HFFc6 (cell line): ENCODE measurements at regions not wholly inside any gene's neighbourhood (a gene's known extent, or its start where the extent isn't known, plus 50 kb on each side); places are given as distances from the start of the nearest gene placed in this dataset.

Experiments
- DNase-seq: peaks from one replicate; pipeline ENCODE4 v3.0.0-alpha.2; 2018
- H3K27ac Mint-ChIP-seq: 2 replicates; pipeline ENCODE4 v1.8.0; 2020; ENCODE audit warnings: mild to moderate bottlenecking, mixed read lengths
- H3K27me3 Mint-ChIP-seq: 2 replicates; pipeline ENCODE4 v1.8.0; 2021; ENCODE audit warnings: mild to moderate bottlenecking, moderate library complexity, mixed read lengths; ENCODE audit not compliant: insufficient read depth
- H3K36me3 Mint-ChIP-seq: 2 replicates; pipeline ENCODE4 v1.8.0; 2021; ENCODE audit warnings: low read depth, mixed read lengths
- H3K4me1 Mint-ChIP-seq: 2 replicates; pipeline ENCODE4 v1.8.0; 2020; ENCODE audit warnings: low read depth, mixed read lengths
- H3K4me3 Mint-ChIP-seq: 2 replicates; pipeline ENCODE4 v1.8.0; 2020; ENCODE audit warnings: mild to moderate bottlenecking, moderate library complexity, mixed read lengths
- H3K9me3 Mint-ChIP-seq: 2 replicates; pipeline ENCODE4 v1.8.0; 2020; ENCODE audit warnings: mild to moderate bottlenecking, mixed read lengths
- CTCF ChIP-seq: fragments of 200-600 bp; sonication (generic); IDR thresholded peaks from 2 replicates; pipeline ENCODE4 v1.5.0; 2021; ENCODE audit warnings: antibody characterized with exemption, mild to moderate bottlenecking

- no peak overlapping the region for H3K4me3 Mint-ChIP-seq
- H3K27me3 Mint-ChIP-seq: peaks cover 41% of the 10 kb centered on the region
- no peak for DNase-seq
- no peak overlapping the region for H3K27ac Mint-ChIP-seq
- TF ChIP-seq CTCF: no peak; the same call in 1 of the 2 replicates
- peaks cover 4% of the 10 kb centered on the region; the same call in 1 of the 2 replicates for H3K9me3 Mint-ChIP-seq
- H3K4me1 Mint-ChIP-seq: no peaks in the 10 kb centered on the region
- no peaks in the 10 kb centered on the region for H3K36me3 Mint-ChIP-seq
These were observed 65.1 kb upstream of the NEURL1B start for GRCh38 chr5:172575816-172576545.

DNA sequence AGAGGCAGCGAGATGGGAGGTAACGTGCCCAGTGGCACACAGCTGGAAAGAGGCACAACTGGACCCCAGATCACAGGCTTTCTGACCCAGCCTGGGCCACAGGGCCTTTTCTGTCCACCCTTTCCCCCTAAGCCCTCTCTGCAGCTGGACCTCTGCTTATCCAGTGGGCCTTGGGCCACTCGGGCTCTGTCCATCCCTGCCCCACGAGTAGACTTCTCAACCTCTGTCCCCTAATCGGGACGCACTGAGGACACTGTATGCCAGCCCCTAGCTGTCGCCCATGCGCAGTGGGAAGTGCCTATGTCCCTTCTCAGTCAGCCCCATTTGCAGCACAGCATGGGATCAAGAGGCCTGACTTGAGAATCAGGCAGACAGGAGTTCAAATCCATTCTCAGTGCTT, 65.6 kb upstream of the NEURL1B start:
- Mint-ChIP-seq H3K27ac (no peak overlapping the region), H3K27me3 (peaks cover 44% of the 10 kb centered on the region), H3K4me1 (no peaks in the 10 kb centered on the region), H3K36me3 (no peaks in the 10 kb centered on the region), H3K4me3 (no peak overlapping the region), H3K9me3 (peaks cover 4% of the 10 kb centered on the region; the same call in 1 of the 2 replicates)
- DNase-seq: no peak
- no peak for TF ChIP-seq CTCF

DNA sequence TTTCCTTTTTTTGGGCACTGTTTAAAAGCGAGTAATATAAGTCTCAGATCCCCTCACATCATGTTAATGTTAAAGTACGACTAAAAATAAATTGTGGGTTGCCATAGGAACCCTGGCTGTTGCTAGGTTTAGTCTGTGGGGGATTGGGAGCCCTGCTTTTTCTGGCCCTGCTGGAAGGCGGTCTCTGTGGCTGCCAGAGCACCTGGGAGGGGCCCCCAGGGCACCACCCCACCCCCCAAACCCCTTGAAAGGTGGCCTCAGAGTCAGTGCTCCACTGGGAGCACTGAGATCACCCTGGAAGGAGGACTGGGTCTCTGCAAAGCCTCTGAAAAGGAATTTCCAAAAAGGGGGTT, 66.2 kb upstream of the NEURL1B start:
- H3K36me3 Mint-ChIP-seq: no peaks in the 10 kb centered on the region
- H3K27me3 Mint-ChIP-seq: peaks cover 50% of the 10 kb centered on the region
- no peak overlapping the region for H3K4me3 Mint-ChIP-seq
- no peaks in the 10 kb centered on the region for H3K4me1 Mint-ChIP-seq
- DNase-seq: no peak
- H3K9me3 Mint-ChIP-seq: peaks cover 4% of the 10 kb centered on the region; the same call in 1 of the 2 replicates
- TF ChIP-seq CTCF: no peak
- H3K27ac Mint-ChIP-seq: no peak overlapping the region

DNA sequence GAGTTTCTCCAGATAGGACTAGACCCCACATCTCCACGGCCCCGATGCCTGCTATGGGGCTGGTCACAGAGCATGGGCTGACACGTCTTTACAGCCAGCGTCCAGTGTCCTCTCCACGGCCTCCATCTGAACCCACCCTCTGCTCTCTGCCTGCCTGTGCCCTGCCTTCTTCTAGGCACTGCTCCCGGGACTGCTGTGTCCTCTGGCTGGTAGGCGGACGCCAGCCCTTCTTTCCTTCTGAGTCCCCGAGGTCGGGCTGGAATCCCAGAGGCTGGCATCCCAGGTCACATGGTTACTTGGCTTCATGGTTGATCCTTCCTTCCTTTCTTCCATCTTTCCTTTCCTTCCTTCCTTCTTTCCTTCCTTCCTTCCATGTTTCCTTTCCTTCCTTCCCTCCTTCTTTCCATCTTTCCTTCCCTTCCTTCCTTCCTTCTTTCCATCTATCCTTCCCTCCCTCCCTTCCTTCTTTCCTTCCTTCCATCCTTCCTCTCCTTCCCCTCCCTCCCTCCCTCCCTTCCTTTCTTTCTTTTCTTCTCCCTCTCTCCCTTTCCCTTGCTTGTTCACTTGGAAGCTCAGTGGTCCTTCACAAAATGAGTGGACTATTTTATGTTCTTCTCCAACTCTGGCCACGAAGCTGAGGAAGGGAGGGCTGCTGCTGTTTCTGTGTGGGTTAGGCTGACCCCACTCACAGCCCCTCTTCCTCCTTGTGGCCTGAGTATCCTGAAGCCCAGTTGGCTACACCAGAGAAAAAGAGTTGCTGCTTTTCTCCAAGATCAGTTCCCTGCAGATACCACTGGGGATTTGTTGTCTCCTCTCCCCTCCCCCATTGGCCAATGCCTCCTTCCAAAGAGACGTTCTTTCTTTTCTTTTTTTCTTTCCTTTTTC, 66.8 kb upstream of the NEURL1B start:
- Mint-ChIP-seq H3K9me3 (peaks cover 4% of the 10 kb centered on the region; the same call in 1 of the 2 replicates), H3K4me3 (no peak overlapping the region), H3K27ac (no peak overlapping the region), H3K36me3 (no peaks in the 10 kb centered on the region), H3K4me1 (no peaks in the 10 kb centered on the region), H3K27me3 (peaks cover 53% of the 10 kb centered on the region)
- no peak for TF ChIP-seq CTCF
- DNase-seq: no peak

- Mint-ChIP-seq H3K27me3 (peaks cover 50% of the 10 kb centered on the region), H3K9me3 (peaks cover 4% of the 10 kb centered on the region; the same call in 1 of the 2 replicates), H3K36me3 (no peaks in the 10 kb centered on the region), H3K4me1 (no peaks in the 10 kb centered on the region), H3K27ac (no peak overlapping the region), H3K4me3 (no peak overlapping the region)
- no peak for TF ChIP-seq CTCF
- DNase-seq: no peak
These were observed 67.8 kb upstream of the NEURL1B start for GRCh38 chr5:172573120-172573882.
